ENCODE measurements at regions not wholly inside any gene's neighbourhood (a gene's known extent, or its start where the extent isn't known, plus 50 kb on each side); places are given as distances from the start of the nearest gene placed in this dataset.

- H3K4me1 ChIP-seq (replicated peaks in 1 of 2; ENCODE audit: control insufficient read depth in 2 of 2, insufficient read depth in 2 of 2, low read length in 2 of 2) = no peaks in the 10 kb centered on the region
- ChIA-PET POLR2A (no interaction called here), CTCF (ENCODE audit: low intra/inter-chr PET ratio) (no interaction called here)
- peaks cover 0 to 4% of the 10 kb centered on the region in 2 experiments; a peak in 1 of 5 replicates for H3K27me3 ChIP-seq (ENCODE audit: control insufficient read depth in 2 of 2, insufficient read depth in 2 of 2, low read length in 2 of 2)
- no peak overlapping the region for H3K9ac ChIP-seq (ENCODE audit: insufficient read depth in 1 of 2, low read depth in 2 of 2, low read length in 2 of 2)
- no peaks in the 10 kb centered on the region for H4K20me1 ChIP-seq (replicated peaks; ENCODE audit: control insufficient read depth, insufficient read depth, low read length)
- no peak overlapping the region for H2AFZ ChIP-seq (ENCODE audit: low read depth, low read length)
- H3K27ac ChIP-seq (ENCODE audit: extremely low read depth, low read depth, low read length) = no peak overlapping the region
- intact Hi-C loops (cut with micrococcal nuclease) = no loop called here
- ATAC-seq (no peak), DNase-seq (ENCODE audit: extremely low read depth in 1 of 4, low spot score in 3 of 4) (no peak), FAIRE-seq (no peak)
- H3K9me1 ChIP-seq (ENCODE audit: control insufficient read depth, insufficient read depth, low read length) = no peaks in the 10 kb centered on the region
- H3K4me3 ChIP-seq = no peak overlapping the region
- no peaks in the 10 kb centered on the region for H3K36me3 ChIP-seq (ENCODE audit: control insufficient read depth, insufficient read depth, low read length)
- in situ Hi-C loops (cut with MboI) = no loop called here
- H3K9me3 ChIP-seq (replicated peaks; ENCODE audit: control insufficient read depth, insufficient read depth, low read depth, low read length) = no peaks in the 10 kb centered on the region
- 11% methylated on average over 2 of the region's 2 CpGs for WGBS (ENCODE audit: insufficient coverage, low coverage, missing lambda C conversion rate)
- no TSS peak for BruUV-seq (replicated peaks)
- no peaks in the 10 kb centered on the region for H3K79me2 ChIP-seq (ENCODE audit: control insufficient read depth, insufficient read depth, low read length)
- H3K4me2 ChIP-seq (ENCODE audit: insufficient read depth, low read length) = no peak overlapping the region
- TF ChIP-seq ATF7 (IDR thresholded peaks at IDR 0.05) (no peak), SMAD4 (CRISPR knock-in tag; conservative IDR thresholded peaks at IDR 0.05) (no peak), HDAC3 (IDR thresholded peaks at IDR 0.05; ENCODE audit: borderline replicate concordance, partially characterized antibody) (no peak), ILK (tag; IDR thresholded peaks at IDR 0.05; ENCODE audit: borderline replicate concordance, low read depth) (no peak), ZC3H4 (CRISPR knock-in tag; IDR thresholded peaks at IDR 0.05; ENCODE audit: borderline replicate concordance) (no peak), ELF1 (tag; IDR thresholded peaks at IDR 0.05) (no peak), EWSR1 (IDR thresholded peaks at IDR 0.05; ENCODE audit: borderline replicate concordance, low read depth, partially characterized antibody) (no peak), TAF1 (IDR thresholded peaks at IDR 0.05; ENCODE audit: control insufficient read depth, extremely low read depth, insufficient read depth, low read length, severe bottlenecking) (no peak), ZNF551 (CRISPR knock-in tag; IDR thresholded peaks at IDR 0.05) (no peak), ZNF592 (IDR thresholded peaks at IDR 0.05) (no peak)
- TF ChIP-seq, protein P1, sequence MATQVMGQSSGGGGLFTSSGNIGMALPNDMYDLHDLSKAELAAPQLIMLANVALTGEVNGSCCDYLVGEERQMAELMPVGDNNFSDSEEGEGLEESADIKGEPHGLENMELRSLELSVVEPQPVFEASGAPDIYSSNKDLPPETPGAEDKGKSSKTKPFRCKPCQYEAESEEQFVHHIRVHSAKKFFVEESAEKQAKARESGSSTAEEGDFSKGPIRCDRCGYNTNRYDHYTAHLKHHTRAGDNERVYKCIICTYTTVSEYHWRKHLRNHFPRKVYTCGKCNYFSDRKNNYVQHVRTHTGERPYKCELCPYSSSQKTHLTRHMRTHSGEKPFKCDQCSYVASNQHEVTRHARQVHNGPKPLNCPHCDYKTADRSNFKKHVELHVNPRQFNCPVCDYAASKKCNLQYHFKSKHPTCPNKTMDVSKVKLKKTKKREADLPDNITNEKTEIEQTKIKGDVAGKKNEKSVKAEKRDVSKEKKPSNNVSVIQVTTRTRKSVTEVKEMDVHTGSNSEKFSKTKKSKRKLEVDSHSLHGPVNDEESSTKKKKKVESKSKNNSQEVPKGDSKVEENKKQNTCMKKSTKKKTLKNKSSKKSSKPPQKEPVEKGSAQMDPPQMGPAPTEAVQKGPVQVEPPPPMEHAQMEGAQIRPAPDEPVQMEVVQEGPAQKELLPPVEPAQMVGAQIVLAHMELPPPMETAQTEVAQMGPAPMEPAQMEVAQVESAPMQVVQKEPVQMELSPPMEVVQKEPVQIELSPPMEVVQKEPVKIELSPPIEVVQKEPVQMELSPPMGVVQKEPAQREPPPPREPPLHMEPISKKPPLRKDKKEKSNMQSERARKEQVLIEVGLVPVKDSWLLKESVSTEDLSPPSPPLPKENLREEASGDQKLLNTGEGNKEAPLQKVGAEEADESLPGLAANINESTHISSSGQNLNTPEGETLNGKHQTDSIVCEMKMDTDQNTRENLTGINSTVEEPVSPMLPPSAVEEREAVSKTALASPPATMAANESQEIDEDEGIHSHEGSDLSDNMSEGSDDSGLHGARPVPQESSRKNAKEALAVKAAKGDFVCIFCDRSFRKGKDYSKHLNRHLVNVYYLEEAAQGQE (IDR thresholded peaks at IDR 0.05; ENCODE audit: borderline replicate concordance) = no peak
- TF ChIP-seq, protein P1 (CRISPR knock-in tag; IDR thresholded peaks at IDR 0.05; ENCODE audit: low read depth) = no peak
These were observed 568.0 kb upstream of the MDFIC2 start for GRCh38 chr3:70880421-70880820.
